ENCODE measurements at regions not wholly inside any gene's neighbourhood (a gene's known extent, or its start where the extent isn't known, plus 50 kb on each side); places are given as distances from the start of the nearest gene placed in this dataset.

DNA sequence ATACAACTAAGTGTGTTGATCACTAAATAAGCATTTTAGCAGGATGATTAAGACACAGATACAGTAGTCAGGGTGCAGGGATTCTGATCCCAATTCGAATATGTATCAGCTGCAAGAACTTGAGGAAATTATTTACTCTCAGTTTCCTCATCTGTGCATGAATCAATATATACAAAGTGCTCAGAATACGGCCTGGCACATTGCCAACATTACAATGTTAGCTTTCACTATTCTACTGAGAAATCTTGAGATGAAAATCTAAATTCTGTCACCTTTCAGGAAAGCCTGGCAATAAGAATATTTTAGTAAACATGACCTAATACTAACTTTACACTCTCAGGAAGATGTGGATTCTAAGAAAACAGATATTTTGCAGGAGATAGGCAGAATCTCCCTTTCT lies 1001.6 kb upstream of the IGFBP7 start:
- Mint-ChIP-seq H3K27me3 (ENCODE audit: insufficient read depth, low read depth, poor library complexity) (no peaks in the 10 kb centered on the region), H3K4me1 (no peaks in the 10 kb centered on the region), H3K27ac (no peak overlapping the region), H3K9me3 (no peaks in the 10 kb centered on the region), H3K36me3 (ENCODE audit: low read depth) (no peaks in the 10 kb centered on the region), H3K4me3 (no peak overlapping the region)
- H3K4me2 ChIP-seq = no peak overlapping the region
- no peaks in the 10 kb centered on the region for H3K9me2 ChIP-seq (ENCODE audit: insufficient read depth)
- no peaks in the 10 kb centered on the region for H3K27me3 ChIP-seq (ENCODE audit: insufficient read depth)
- H2AFZ ChIP-seq = no peak overlapping the region
- DNase-seq (ENCODE audit: low spot score) (no peak), ATAC-seq (no peak)
- no peaks in the 10 kb centered on the region for H3K79me2 ChIP-seq (replicated peaks; ENCODE audit: insufficient read depth)
- H3F3A ChIP-seq (replicated peaks; ENCODE audit: low read depth) = no peaks in the 10 kb centered on the region
- H4K20me1 ChIP-seq (replicated peaks; ENCODE audit: insufficient read depth) = no peaks in the 10 kb centered on the region
- TF ChIP-seq, protein P1, sequence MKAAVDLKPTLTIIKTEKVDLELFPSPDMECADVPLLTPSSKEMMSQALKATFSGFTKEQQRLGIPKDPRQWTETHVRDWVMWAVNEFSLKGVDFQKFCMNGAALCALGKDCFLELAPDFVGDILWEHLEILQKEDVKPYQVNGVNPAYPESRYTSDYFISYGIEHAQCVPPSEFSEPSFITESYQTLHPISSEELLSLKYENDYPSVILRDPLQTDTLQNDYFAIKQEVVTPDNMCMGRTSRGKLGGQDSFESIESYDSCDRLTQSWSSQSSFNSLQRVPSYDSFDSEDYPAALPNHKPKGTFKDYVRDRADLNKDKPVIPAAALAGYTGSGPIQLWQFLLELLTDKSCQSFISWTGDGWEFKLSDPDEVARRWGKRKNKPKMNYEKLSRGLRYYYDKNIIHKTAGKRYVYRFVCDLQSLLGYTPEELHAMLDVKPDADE (IDR thresholded peaks at IDR 0.05) = no peak
- TF ChIP-seq ZNF331 (CRISPR knock-in tag; IDR thresholded peaks at IDR 0.05; ENCODE audit: low read depth) (no peak), ZNF114 (CRISPR knock-in tag; IDR thresholded peaks at IDR 0.05) (no peak), EZH2phosphoT487 (IDR thresholded peaks at IDR 0.05; ENCODE audit: unreplicated experiment) (no peak), CREB1 (CRISPR knock-in tag; IDR thresholded peaks at IDR 0.05; ENCODE audit: low read depth) (no peak), POLR2AphosphoS5 (IDR thresholded peaks at IDR 0.05; ENCODE audit: low read depth) (no peak), JUNB (IDR thresholded peaks at IDR 0.05; ENCODE audit: unreplicated experiment) (no peak), STAT1 (IDR thresholded peaks at IDR 0.05; ENCODE audit: unreplicated experiment) (no peak), NANOG (IDR thresholded peaks at IDR 0.05; ENCODE audit: borderline replicate concordance) (no peak), EZH2 (IDR thresholded peaks at IDR 0.05; ENCODE audit: low read depth, unreplicated experiment) (no peak)
- TF ChIP-seq, protein P2, sequence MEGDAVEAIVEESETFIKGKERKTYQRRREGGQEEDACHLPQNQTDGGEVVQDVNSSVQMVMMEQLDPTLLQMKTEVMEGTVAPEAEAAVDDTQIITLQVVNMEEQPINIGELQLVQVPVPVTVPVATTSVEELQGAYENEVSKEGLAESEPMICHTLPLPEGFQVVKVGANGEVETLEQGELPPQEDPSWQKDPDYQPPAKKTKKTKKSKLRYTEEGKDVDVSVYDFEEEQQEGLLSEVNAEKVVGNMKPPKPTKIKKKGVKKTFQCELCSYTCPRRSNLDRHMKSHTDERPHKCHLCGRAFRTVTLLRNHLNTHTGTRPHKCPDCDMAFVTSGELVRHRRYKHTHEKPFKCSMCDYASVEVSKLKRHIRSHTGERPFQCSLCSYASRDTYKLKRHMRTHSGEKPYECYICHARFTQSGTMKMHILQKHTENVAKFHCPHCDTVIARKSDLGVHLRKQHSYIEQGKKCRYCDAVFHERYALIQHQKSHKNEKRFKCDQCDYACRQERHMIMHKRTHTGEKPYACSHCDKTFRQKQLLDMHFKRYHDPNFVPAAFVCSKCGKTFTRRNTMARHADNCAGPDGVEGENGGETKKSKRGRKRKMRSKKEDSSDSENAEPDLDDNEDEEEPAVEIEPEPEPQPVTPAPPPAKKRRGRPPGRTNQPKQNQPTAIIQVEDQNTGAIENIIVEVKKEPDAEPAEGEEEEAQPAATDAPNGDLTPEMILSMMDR (conservative IDR thresholded peaks at IDR 0.05; ENCODE audit: low read depth in 2 of 2) = no peak
- TF ChIP-seq, protein P3, sequence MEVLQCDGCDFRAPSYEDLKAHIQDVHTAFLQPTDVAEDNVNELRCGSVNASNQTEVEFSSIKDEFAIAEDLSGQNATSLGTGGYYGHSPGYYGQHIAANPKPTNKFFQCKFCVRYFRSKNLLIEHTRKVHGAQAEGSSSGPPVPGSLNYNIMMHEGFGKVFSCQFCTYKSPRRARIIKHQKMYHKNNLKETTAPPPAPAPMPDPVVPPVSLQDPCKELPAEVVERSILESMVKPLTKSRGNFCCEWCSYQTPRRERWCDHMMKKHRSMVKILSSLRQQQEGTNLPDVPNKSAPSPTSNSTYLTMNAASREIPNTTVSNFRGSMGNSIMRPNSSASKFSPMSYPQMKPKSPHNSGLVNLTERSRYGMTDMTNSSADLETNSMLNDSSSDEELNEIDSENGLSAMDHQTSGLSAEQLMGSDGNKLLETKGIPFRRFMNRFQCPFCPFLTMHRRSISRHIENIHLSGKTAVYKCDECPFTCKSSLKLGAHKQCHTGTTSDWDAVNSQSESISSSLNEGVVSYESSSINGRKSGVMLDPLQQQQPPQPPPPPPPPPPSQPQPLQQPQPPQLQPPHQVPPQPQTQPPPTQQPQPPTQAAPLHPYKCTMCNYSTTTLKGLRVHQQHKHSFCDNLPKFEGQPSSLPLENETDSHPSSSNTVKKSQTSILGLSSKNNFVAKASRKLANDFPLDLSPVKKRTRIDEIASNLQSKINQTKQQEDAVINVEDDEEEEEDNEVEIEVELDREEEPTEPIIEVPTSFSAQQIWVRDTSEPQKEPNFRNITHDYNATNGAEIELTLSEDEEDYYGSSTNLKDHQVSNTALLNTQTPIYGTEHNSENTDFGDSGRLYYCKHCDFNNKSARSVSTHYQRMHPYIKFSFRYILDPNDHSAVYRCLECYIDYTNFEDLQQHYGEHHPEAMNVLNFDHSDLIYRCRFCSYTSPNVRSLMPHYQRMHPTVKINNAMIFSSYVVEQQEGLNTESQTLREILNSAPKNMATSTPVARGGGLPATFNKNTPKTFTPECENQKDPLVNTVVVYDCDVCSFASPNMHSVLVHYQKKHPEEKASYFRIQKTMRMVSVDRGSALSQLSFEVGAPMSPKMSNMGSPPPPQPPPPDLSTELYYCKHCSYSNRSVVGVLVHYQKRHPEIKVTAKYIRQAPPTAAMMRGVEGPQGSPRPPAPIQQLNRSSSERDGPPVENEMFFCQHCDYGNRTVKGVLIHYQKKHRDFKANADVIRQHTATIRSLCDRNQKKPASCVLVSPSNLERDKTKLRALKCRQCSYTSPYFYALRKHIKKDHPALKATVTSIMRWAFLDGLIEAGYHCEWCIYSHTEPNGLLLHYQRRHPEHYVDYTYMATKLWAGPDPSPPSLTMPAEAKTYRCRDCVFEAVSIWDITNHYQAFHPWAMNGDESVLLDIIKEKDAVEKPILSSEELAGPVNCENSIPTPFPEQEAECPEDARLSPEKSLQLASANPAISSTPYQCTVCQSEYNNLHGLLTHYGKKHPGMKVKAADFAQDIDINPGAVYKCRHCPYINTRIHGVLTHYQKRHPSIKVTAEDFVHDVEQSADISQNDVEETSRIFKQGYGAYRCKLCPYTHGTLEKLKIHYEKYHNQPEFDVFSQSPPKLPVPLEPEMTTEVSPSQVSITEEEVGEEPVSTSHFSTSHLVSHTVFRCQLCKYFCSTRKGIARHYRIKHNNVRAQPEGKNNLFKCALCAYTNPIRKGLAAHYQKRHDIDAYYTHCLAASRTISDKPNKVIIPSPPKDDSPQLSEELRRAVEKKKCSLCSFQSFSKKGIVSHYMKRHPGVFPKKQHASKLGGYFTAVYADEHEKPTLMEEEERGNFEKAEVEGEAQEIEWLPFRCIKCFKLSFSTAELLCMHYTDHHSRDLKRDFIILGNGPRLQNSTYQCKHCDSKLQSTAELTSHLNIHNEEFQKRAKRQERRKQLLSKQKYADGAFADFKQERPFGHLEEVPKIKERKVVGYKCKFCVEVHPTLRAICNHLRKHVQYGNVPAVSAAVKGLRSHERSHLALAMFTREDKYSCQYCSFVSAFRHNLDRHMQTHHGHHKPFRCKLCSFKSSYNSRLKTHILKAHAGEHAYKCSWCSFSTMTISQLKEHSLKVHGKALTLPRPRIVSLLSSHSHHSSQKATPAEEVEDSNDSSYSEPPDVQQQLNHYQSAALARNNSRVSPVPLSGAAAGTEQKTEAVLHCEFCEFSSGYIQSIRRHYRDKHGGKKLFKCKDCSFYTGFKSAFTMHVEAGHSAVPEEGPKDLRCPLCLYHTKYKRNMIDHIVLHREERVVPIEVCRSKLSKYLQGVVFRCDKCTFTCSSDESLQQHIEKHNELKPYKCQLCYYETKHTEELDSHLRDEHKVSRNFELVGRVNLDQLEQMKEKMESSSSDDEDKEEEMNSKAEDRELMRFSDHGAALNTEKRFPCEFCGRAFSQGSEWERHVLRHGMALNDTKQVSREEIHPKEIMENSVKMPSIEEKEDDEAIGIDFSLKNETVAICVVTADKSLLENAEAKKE (CRISPR knock-in tag; IDR thresholded peaks at IDR 0.05) = no peak
- TF ChIP-seq, protein P4, sequence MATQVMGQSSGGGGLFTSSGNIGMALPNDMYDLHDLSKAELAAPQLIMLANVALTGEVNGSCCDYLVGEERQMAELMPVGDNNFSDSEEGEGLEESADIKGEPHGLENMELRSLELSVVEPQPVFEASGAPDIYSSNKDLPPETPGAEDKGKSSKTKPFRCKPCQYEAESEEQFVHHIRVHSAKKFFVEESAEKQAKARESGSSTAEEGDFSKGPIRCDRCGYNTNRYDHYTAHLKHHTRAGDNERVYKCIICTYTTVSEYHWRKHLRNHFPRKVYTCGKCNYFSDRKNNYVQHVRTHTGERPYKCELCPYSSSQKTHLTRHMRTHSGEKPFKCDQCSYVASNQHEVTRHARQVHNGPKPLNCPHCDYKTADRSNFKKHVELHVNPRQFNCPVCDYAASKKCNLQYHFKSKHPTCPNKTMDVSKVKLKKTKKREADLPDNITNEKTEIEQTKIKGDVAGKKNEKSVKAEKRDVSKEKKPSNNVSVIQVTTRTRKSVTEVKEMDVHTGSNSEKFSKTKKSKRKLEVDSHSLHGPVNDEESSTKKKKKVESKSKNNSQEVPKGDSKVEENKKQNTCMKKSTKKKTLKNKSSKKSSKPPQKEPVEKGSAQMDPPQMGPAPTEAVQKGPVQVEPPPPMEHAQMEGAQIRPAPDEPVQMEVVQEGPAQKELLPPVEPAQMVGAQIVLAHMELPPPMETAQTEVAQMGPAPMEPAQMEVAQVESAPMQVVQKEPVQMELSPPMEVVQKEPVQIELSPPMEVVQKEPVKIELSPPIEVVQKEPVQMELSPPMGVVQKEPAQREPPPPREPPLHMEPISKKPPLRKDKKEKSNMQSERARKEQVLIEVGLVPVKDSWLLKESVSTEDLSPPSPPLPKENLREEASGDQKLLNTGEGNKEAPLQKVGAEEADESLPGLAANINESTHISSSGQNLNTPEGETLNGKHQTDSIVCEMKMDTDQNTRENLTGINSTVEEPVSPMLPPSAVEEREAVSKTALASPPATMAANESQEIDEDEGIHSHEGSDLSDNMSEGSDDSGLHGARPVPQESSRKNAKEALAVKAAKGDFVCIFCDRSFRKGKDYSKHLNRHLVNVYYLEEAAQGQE (IDR thresholded peaks at IDR 0.05; ENCODE audit: unreplicated experiment) = no peak
- H3K4me3 ChIP-seq = no peak overlapping the region
- no peak overlapping the region for H3K27ac ChIP-seq (ENCODE audit: low read depth)
- no peaks in the 10 kb centered on the region for H3K36me3 ChIP-seq (ENCODE audit: insufficient read depth)
- H3K4me1 ChIP-seq (ENCODE audit: insufficient read depth) = no peaks in the 10 kb centered on the region

Measured in GM23338 (cell line).